GM10248 (cell line): ENCODE measurements at regions not wholly inside any gene's neighbourhood (a gene's known extent, or its start where the extent isn't known, plus 50 kb on each side); places are given as distances from the start of the nearest gene placed in this dataset.
"Not testable (repeated sequence)": the region's sequence is repeated elsewhere in the genome, so short reads cannot be mapped to it uniquely, and the experiment has no call there.

ENCODE experiments used
- CTCF ChIA-PET: fragments of 300-600 bp; sonication (Branson Sonifier 250); formaldehyde crosslinking; extraction: SDS; loops from one replicate; lab custom pipeline; 2021; ENCODE audit warnings: antibody characterized with exemption; lab: Yijun Ruan, JAX
- POLR2A ChIA-PET: fragments of 350-650 bp; sonication (Branson Sonifier 250); formaldehyde crosslinking; extraction: SDS; loops from one replicate; lab custom pipeline; 2020; ENCODE audit warnings: antibody characterized with exemption; lab: Yijun Ruan, JAX
- DNase-seq: peaks from one replicate; pipeline ENCODE4 v3.0.0; 2012; ENCODE audit errors: extremely low spot score
- TF ChIP-seq, protein P1 (sequence below): IDR thresholded peaks from 2 replicates; pipeline ENCODE4 v1.5.1; 2012; ENCODE audit warnings: mild to moderate bottlenecking, low read depth; ENCODE audit errors: extremely low read depth, missing control alignments, control extremely low read depth

DNA sequence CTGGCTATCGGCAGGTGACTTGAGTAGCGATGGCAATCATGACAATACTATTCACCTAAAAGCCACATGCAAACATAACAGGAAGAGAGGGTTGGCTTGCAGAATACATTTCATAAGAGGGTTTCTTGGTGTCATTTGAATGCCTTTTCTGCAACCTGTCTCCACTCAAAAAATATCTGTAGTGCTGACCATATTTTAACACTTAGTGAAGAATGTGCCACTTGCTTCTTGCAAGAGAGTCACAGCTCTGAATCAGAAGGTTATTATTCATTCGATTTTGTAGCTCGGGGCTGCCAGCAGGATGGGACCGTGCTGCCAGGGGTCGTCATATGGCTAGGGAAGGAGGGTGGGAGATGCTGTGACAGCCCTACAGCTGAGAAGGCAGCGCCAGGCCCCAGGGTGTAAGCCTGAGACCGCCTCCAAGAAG, 152.0 kb upstream of the PITRM1 start:
- TF ChIP-seq, protein P1, sequence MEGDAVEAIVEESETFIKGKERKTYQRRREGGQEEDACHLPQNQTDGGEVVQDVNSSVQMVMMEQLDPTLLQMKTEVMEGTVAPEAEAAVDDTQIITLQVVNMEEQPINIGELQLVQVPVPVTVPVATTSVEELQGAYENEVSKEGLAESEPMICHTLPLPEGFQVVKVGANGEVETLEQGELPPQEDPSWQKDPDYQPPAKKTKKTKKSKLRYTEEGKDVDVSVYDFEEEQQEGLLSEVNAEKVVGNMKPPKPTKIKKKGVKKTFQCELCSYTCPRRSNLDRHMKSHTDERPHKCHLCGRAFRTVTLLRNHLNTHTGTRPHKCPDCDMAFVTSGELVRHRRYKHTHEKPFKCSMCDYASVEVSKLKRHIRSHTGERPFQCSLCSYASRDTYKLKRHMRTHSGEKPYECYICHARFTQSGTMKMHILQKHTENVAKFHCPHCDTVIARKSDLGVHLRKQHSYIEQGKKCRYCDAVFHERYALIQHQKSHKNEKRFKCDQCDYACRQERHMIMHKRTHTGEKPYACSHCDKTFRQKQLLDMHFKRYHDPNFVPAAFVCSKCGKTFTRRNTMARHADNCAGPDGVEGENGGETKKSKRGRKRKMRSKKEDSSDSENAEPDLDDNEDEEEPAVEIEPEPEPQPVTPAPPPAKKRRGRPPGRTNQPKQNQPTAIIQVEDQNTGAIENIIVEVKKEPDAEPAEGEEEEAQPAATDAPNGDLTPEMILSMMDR = no peak
- ChIA-PET CTCF (interaction anchor here (0.6 to 1.1 kb wide), 2 partner anchors 9 to 12 kb away, joined by 3 to 5 read pairs; no protein-coding TSS in a partner anchor), POLR2A (no interaction called here)
- no peak for DNase-seq

DNA sequence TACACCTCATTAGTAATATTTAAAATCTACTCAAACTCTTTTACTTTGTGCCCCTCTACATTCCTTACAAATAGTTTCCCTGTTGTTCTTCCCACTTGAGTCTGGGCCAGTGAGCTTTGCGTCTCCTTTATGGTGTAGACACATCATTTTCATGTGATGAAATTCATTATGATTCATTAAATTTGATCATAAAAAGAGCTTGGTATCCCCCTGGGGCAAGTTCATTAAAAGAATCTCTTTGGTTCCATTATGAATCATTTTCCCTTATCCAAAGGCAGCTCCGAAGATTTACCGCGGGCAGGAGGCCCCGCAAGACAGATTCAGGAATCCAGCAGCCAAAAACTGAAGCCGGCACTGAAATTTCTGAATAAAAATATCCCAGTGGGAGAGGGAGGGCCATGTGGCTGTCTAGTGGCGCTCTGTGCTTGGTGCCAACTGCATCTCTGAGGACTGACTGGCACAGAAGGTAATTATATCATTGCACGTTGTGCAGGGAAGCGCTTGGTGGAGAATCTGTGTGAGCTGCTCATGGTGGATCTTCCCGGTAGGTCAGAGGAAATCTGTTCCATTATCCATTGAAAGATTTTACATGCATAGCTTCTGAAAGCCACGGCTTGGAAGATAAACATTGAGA, 151.4 kb upstream of the PITRM1 start:
- CTCF ChIA-PET = interaction anchor here (1.1 kb wide), 1 partner anchor 12 kb away, joined by 5 read pairs; no protein-coding TSS in a partner anchor
- TF ChIP-seq, protein P1 = no peak
- DNase-seq = no peak
- POLR2A ChIA-PET = no interaction called here

DNA sequence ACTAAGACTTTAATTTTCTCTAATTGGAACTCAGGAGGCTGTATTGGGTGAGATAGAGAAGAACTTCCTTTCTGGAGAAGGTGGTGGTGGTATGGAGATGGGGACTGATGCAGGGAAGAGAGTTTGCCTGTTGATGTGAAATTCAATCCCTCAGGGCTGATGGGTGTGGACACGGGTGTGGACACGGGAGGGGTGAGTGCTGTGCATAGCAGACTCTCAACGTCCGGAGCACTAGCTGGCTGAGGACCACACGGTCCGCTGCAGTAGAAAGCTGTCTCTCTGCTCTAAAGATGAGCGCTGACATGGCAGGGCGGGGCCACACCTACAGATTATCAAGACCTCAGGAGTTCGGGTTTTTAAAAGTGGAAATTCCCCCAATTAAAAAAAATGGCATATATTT, 148.5 kb upstream of the PITRM1 start:
- CTCF ChIA-PET = no interaction called here
- TF ChIP-seq, protein P1 = no peak
- POLR2A ChIA-PET = no interaction called here
- no peak for DNase-seq

DNA sequence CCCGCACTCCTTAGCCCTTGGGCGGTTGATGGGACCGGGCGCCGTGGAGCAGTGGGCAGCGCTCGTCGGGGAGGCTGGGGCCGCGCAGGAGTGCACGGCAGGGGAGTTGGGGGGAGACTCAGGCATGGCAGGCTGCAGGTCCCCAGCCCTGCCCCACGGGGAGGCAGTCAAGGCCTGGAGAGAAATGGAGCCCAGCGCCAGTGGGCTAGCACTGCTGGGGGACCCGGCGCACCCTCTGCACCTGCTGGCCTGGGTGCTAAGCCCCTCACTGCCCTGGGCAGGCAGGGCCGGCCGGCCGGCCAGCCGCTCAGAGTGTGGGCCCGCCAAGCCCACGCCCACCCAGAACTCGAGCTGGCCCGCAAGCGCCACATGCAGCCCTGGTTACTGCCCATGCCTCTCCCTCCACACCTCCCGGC, 147.2 kb upstream of the PITRM1 start:
- ChIA-PET POLR2A (no interaction called here), CTCF (no interaction called here)
- TF ChIP-seq, protein P1 = no peak
- DNase-seq = no peak

DNA sequence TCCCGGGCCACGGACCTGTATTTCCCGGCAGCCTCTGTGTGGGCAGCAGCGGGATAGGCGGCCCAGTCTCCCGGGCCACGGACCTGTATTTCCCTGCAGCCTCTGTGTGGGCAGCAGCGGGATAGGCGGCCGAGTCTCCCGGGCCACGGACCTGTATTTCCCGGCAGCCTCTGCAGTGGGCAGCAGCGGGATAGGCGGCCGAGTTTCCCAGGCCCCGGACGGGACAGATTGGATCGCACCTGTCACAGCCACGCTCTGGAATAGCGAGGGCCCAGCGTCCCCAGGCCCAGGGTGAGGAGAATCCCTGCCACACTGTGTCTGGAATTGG, 145.9 kb upstream of the PITRM1 start:
- POLR2A ChIA-PET, CTCF ChIA-PET: not testable (repeated sequence)

DNA sequence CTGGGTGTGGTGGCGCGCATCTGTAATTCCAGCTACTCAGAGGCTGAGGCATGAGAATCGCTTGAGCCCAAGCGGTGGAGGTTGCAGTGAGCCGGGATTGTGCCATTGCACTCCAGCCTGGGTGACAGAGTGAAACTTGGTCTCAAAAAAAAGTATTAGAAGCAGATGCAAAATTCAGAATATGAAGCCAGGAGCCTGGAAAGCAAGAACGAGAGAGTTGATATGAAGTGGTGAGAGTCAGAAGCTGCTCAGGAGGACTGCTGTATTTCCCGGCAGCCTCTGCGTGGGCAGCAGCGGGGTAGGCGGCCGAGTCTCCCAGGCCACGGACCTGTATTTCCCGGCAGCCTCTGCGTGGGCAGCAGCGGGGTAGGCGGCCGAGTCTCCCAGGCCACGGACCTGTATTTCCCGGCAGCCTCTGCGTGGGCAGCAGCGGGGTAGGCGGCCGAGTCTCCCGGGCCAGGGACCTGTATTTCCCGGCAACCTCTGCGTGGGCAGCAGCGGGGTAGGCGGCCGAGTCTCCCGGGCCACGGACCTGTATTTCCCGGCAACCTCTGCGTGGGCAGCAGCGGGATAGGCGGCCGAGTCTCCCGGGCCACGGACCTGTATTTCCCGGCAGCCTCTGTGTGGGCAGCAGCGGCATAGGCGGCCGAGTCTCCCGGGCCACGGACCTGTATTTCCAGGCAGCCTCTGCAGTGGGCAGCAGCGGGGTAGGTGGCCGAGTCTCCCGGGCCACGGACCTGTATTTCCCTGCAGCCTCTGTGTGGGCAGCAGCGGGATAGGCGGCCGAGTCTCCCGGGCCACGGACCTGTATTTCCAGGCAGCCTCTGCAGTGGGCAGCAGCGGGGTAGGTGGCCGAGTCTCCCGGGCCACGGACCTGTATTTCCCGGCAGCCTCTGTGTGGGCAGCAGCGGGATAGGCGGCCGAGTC, 145.2 kb upstream of the PITRM1 start:
- POLR2A ChIA-PET, DNase-seq, CTCF ChIA-PET: not testable (repeated sequence)

More for the DNA sequence above, 145.9 kb upstream of the PITRM1 start:
- not testable (repeated sequence) for DNase-seq

DNA sequence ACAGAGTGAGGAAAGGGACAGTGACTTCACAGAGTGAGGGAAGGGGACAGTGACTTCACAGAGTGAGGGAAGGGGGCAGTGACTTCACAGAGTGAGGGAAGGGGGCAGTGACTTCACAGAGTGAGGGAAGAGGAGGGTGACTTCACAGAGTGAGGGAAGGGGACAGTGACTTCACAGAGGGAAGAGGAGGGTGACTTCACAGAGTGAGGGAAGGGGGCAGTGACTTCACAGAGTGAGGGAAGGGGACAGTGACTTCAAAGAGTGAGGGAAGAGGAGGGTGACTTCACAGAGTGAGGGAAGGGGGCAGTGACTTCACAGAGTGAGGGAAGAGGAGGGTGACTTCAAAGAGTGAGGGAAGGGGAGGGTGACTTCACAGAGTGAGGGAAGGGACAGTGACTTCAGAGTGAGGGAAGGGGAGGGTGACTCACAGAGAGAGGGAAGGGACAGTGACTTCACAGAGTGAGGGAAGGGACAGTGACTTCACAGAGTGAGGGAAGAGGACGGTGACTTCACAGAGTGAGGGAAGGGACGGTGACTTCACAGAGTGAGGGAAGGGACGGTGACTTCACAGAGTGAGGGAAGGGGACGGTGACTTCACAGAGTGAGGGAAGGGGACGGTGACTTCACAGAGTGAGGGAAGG, 142.0 kb upstream of the PITRM1 start:
- CTCF ChIA-PET, DNase-seq, POLR2A ChIA-PET: not testable (repeated sequence)

DNA sequence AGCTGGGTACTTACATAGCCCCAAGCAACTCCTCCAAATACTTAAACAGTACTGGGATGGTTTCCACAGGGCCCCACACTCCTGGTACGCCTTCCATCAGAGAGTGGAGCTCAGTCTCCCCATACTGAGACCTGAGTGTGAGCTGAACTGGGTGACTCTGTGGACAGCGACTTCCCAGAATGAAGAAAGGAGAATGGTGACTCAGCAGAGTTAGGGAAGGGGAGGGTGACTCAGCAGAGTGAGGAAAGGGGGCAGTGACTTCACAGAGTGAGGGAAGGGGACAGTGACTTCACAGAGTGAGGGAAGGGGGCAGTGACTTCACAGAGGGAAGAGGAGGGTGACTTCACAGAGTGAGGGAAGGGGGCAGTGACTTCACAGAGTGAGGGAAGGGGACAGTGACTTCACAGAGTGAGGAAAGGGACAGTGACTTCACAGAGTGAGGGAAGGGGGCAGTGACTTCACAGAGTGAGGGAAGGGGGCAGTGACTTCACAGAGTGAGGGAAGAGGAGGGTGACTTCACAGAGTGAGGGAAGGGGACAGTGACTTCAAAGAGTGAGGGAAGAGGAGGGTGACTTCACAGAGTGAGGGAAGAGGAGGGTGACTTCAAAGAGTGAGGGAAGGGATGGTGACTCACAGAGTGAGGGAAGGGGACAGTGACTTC, 141.3 kb upstream of the PITRM1 start:
- POLR2A ChIA-PET, DNase-seq, CTCF ChIA-PET: not testable (repeated sequence)
